ENCODE measurements at regions not wholly inside any gene's neighbourhood (a gene's known extent, or its start where the extent isn't known, plus 50 kb on each side); places are given as distances from the start of the nearest gene placed in this dataset.

DNA sequence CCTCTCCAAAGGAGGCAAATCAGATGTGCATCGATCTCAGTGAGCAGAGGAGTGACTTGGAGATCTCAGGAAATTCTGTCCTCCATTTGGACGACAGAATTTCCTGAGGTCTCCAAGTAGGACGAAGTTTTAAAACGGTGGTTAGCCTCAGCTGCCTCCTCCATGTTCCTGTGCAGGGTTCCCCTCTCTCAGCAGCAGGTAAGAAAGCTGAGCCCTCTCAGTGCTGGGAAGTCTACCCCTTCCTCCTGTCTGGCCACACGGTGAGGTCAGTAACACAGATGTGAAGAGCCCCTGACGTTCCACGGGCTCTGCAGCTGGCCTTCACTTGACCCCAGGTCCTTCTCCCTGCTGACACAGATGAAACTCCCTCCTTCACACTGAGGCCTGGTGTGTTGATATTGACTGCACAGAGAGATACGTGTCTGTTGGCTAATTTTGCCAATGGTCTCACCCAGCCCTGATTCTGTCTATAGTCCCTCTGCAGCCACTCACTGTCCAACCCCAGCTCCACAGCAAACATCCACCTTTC is 607.4 kb upstream of the B3GAT1 start:
- TF ChIP-seq, protein P1, sequence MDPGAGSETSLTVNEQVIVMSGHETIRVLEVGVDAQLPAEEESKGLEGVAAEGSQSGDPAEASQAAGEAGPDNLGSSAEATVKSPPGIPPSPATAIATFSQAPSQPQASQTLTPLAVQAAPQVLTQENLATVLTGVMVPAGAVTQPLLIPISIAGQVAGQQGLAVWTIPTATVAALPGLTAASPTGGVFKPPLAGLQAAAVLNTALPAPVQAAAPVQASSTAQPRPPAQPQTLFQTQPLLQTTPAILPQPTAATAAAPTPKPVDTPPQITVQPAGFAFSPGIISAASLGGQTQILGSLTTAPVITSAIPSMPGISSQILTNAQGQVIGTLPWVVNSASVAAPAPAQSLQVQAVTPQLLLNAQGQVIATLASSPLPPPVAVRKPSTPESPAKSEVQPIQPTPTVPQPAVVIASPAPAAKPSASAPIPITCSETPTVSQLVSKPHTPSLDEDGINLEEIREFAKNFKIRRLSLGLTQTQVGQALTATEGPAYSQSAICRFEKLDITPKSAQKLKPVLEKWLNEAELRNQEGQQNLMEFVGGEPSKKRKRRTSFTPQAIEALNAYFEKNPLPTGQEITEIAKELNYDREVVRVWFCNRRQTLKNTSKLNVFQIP (CRISPR knock-in tag; IDR thresholded peaks at IDR 0.05; ENCODE audit: borderline replicate concordance, low read depth) = no peak
- TF ChIP-seq, protein P2, sequence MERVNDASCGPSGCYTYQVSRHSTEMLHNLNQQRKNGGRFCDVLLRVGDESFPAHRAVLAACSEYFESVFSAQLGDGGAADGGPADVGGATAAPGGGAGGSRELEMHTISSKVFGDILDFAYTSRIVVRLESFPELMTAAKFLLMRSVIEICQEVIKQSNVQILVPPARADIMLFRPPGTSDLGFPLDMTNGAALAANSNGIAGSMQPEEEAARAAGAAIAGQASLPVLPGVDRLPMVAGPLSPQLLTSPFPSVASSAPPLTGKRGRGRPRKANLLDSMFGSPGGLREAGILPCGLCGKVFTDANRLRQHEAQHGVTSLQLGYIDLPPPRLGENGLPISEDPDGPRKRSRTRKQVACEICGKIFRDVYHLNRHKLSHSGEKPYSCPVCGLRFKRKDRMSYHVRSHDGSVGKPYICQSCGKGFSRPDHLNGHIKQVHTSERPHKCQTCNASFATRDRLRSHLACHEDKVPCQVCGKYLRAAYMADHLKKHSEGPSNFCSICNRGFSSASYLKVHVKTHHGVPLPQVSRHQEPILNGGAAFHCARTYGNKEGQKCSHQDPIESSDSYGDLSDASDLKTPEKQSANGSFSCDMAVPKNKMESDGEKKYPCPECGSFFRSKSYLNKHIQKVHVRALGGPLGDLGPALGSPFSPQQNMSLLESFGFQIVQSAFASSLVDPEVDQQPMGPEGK (CRISPR knock-in tag; IDR thresholded peaks at IDR 0.05; ENCODE audit: borderline replicate concordance) = no peak
- TF ChIP-seq BACH2 (CRISPR knock-in tag; IDR thresholded peaks at IDR 0.05; ENCODE audit: borderline replicate concordance) (no peak), ZFP30 (CRISPR knock-in tag; IDR thresholded peaks at IDR 0.05) (no peak)
